GM12873 (cell line): ENCODE measurements at regions not wholly inside any gene's neighbourhood (a gene's known extent, or its start where the extent isn't known, plus 50 kb on each side); places are given as distances from the start of the nearest gene placed in this dataset.

Experiments used
- TF ChIP-seq, protein P1 (sequence below): IDR thresholded peaks from 2 replicates; pipeline ENCODE4 v1.5.1; 2012; ENCODE audit warnings: low read depth, mild to moderate bottlenecking, moderate library complexity, low read length, control low read depth; ENCODE audit not compliant: insufficient read depth; ENCODE audit errors: missing control alignments

DNA sequence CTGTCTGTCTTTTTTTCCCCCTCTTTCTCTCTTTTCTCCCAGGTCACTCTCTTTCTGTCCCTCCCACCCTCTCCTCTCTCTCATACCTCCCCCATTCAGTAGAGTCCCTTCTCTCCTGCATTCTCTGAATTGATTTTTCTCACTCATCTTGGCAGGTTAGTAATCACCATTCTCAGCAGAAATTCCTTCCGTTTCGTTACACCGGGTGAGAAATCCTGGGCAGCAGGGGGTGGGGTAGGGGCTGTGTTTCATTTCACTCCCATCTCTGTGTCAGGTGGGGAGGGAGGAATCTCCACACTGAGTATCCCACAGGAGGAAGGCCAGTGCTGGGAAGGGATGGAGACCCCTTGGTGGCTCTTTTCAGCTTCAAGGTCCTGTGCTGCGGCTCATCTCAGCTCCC, 253.5 kb downstream of the MIAT start:
- TF ChIP-seq, protein P1, sequence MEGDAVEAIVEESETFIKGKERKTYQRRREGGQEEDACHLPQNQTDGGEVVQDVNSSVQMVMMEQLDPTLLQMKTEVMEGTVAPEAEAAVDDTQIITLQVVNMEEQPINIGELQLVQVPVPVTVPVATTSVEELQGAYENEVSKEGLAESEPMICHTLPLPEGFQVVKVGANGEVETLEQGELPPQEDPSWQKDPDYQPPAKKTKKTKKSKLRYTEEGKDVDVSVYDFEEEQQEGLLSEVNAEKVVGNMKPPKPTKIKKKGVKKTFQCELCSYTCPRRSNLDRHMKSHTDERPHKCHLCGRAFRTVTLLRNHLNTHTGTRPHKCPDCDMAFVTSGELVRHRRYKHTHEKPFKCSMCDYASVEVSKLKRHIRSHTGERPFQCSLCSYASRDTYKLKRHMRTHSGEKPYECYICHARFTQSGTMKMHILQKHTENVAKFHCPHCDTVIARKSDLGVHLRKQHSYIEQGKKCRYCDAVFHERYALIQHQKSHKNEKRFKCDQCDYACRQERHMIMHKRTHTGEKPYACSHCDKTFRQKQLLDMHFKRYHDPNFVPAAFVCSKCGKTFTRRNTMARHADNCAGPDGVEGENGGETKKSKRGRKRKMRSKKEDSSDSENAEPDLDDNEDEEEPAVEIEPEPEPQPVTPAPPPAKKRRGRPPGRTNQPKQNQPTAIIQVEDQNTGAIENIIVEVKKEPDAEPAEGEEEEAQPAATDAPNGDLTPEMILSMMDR: no peak

DNA sequence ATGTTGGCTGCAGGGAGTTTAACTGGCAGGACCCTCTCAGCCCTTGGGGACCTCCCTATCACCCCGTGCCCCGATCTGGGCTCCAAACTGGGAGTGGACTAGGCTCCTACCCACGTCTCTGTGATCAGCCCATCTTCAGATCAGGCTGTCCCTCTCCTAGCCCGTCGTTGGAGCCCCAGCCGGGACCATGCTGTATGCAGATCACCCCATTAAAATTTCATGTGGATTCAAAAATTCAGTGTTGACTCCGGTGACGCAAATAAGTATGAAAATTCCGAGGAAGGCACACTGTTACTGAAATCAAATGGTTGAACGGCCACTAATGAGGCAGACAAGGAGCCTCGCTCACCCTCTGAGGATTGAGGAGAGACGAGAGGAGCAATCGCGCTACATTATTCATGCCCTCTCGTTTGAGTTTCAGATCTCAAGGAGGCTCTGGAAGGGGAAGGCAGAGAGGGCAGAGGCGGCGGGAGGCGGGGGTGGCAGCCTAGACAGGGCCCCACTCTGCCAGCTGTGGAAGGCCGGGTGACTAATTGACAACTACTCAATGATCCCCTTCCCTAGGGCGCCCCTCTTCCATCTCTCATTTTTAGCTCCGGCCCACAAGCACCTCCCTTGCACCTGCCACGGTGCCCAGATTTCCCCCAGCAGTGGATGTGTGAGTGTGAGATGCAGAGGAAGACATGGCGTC, 255.4 kb downstream of the MIAT start:
- TF ChIP-seq, protein P1: no peak

DNA sequence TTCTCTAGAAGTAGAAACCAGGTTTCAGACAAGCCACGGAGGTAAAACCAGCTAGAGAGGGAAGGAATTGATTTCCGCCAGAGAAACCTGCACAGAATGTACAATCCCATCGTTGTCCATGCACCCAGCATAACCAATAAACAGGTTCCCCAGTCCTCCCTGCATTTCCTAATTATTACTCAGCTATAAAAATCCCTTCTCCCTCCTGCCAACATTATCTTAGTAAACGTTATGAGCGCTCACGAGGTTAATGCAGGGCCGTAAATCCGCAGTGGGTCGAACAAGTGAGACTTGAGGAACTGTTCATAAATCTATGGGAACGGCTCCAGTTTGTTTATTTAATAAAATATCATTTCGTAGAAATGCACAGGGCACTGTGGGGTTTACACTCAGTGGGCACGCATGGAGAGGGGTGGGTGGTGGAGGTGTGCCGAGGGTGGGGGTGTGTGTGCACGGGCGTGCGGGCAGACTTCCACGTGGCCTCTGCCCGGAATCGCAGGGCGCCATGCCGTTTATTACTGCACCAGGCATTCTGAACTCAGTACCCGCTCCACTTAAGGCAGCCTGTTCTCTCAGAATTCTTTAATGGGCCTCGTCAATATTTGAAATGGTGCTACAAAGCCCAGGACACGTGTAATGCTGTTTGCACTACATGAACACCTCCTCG, 257.3 kb downstream of the MIAT start:
- TF ChIP-seq, protein P1: no peak

DNA sequence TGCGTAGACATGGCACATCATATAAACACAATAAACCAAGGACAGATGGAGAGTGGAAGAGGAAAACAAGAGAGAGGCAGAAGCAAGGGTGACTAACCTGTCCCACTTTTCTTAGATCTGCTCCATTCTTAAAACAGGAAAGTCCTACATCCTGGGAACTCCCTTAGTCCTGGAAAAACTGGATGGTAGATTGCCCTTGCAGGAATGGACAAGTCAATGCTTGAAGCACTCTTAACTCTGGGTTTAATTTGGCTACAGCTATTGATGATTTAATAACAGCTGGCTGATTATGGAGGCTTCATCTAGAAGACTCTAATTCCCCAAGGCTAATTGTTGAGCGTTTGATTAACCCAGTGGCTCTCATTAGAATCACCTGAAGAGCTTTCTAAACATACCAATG, 258.8 kb downstream of the MIAT start:
- TF ChIP-seq, protein P1: no peak

DNA sequence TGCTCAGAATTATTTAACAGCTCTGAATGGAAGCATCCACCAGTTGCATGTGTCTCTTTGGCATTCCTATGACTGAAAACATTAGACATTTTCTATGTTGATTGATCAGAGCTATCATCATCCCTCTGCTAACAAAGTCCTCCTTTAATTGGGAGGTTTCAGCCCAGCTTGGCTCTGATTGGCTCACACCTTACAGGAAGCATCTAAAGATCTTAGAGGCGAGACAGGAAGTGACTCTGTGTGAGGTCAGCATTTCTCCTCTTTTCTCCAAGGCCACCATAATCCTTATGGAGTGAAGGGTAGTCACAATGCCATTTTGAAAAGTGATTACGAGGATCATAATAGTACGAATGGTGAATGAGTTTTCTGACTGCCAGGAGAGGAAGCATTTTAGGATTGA, 260.8 kb downstream of the MIAT start:
- TF ChIP-seq, protein P1: no peak

DNA sequence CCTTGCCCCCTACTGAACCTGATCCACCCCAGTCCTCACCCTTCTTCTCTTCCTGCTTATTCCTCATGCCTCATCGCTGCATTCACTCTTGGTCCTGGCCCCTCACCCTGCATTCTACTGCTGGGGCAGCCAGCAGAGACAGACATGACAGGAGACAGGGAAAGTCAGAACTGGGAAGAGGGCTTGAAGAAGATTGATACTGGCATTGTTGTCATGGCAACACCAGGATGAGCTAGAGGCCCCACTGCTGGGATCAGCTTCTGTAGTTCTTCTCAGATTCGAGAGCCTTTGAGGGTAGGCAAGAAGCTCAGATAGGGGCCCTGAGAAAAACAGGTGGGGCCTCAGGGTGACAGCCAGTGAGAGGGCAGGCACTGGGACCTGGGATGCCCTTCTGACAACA, 264.3 kb downstream of the MIAT start:
- TF ChIP-seq, protein P1: no peak

DNA sequence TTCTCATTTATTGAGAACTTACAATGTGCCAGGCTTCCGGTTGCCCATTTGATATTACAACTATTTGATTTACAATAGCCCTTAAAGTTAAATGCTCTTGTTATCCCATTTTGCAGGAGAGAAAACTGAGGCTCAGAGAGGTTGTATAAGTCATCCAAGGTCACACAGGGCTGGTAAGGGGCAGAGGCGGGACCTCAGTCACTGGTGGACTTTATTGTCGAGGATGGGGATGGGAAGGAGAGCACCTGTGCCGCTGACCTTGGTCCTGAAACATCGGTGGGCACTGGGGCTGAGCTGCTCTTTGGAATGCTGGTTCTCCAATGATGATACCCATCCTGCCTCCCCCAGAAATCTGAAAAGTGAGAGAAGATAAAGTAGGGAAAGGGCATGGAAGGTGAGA, 265.4 kb downstream of the MIAT start:
- TF ChIP-seq, protein P1: no peak
